SU-DHL-6 (cell line): ENCODE measurements at regions not wholly inside any gene's neighbourhood (a gene's known extent, or its start where the extent isn't known, plus 50 kb on each side); places are given as distances from the start of the nearest gene placed in this dataset.

Experiments
- CTCF ChIP-seq: fragments of 200-600 bp; sonication (generic); IDR thresholded peaks from one replicate; pipeline ENCODE4 v1.5.1; 2017; ENCODE audit warnings: antibody characterized with exemption, mild to moderate bottlenecking, low read length, moderate library complexity; ENCODE audit not compliant: insufficient read depth, poor library complexity, severe bottlenecking
- EZH2phosphoT487 ChIP-seq: fragments of 200-600 bp; sonication (generic), shearing (Covaris generic); conservative IDR thresholded peaks from 2 replicates; pipeline ENCODE4 v1.6.1; 2018; ENCODE audit warnings: mild to moderate bottlenecking, antibody characterized with exemption, low read length, moderate library complexity, mixed read lengths

DNA sequence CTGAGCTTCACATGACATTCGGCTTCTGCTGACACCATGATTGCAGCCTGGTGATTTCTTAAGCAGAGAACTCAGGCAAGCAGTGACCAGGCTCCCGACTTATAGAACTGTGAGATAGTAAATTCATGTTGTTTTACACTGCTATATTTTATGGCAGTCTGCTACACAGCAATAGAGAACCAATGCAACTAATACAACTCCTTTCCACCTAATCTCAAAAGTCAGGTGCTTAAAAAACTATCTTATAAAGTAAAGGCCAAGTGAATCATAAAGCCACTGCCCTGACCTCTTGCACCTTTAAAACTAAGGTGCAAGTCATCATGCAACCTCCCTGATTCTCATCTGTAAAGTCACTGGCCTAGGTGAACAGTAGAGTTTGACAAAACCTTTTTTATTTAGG, 95.3 kb upstream of the GLS start:
- no peak for TF ChIP-seq CTCF
- TF ChIP-seq EZH2phosphoT487 = no peak
